ENCODE measurements at regions not wholly inside any gene's neighbourhood (a gene's known extent, or its start where the extent isn't known, plus 50 kb on each side); places are given as distances from the start of the nearest gene placed in this dataset.

DNA sequence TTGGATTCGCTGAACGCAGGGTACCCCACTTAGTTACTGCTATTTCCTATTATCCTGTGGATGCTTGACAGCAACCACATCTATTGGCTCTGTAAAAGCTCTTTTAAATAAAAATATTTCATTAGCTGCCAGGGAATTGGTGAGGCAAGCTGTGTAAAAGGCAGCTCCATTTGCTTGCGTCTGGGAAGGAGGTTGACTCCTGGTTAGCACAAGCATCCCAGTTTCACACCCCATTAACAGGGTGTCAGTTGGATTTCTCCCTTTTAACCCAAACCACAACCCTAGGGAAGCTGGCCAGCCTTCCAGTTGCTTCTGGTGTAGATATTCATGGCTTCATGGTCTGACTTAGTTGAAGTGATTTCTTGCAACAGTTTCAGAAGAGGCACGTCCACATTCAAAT, 151.0 kb downstream of the GPBP1 start:
- Mint-ChIP-seq H3K27ac (no peak overlapping the region), H3K27me3 (peaks cover 12 to 24% of the 10 kb centered on the region in 2 donors), H3K36me3 (no peaks in the 10 kb centered on the region), H3K4me1 (no peaks in the 10 kb centered on the region), H3K4me3 (no peak overlapping the region), H3K9me3 (peaks cover 0 to 4% (median 0%) of the 10 kb centered on the region in 5 donors)
- ChIA-PET CTCF (no interaction called here), POLR2A (no interaction called here)
- DNase-seq, result no peak
- Histone ChIP-seq H3K9me3 (ENCODE audit: low read length) (no peaks in the 10 kb centered on the region), H3K4me1 (ENCODE audit: insufficient read depth, low read length) (no peaks in the 10 kb centered on the region), H3K27ac (ENCODE audit: low read depth, low read length) (no peak overlapping the region), H3K4me3 (ENCODE audit: low read length) (no peak overlapping the region), H3K27me3 (ENCODE audit: insufficient read depth, low read length, poor library complexity, severe bottlenecking) (no peaks in the 10 kb centered on the region), H3K36me3 (ENCODE audit: insufficient read depth, low read length) (no peaks in the 10 kb centered on the region)

DNA sequence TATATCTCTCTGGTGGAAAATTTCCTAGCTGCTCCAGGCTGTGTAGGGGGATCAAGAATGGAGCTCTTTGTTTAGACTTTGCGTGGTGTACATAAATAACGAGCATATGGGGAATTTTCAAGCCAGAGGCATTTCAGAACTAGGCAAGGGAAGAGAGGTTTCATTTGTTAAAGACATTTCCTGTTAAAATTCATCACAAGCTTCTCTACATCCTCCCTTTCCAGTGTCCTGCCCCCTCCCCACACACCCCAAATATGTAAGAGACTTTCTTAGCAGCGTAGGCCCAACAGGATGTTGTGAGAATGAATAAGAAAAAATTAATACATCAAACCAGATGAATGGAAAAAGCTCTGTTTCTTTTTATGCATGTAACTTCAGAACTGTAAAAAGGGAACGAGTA, 150.3 kb downstream of the GPBP1 start:
- Histone ChIP-seq H3K36me3 (ENCODE audit: insufficient read depth, low read length) (no peaks in the 10 kb centered on the region), H3K27me3 (ENCODE audit: insufficient read depth, low read length, poor library complexity, severe bottlenecking) (no peaks in the 10 kb centered on the region), H3K4me3 (ENCODE audit: low read length) (no peak overlapping the region), H3K9me3 (ENCODE audit: low read length) (no peaks in the 10 kb centered on the region), H3K27ac (ENCODE audit: low read depth, low read length) (no peak overlapping the region), H3K4me1 (ENCODE audit: insufficient read depth, low read length) (no peaks in the 10 kb centered on the region)
- no peak for DNase-seq
- CTCF ChIA-PET, result no interaction called here
- H3K4me3 Mint-ChIP-seq, result no peak overlapping the region
- peaks cover 0 to 4% (median 0%) of the 10 kb centered on the region in 5 donors for H3K9me3 Mint-ChIP-seq
- H3K27me3 Mint-ChIP-seq, result peaks cover 12 to 24% of the 10 kb centered on the region in 2 donors
- H3K27ac Mint-ChIP-seq, result peak overlapping the region in 1 of 8 donors; percentile 4
- POLR2A ChIA-PET, result no interaction called here
- H3K36me3 Mint-ChIP-seq, result no peaks in the 10 kb centered on the region
- no peaks in the 10 kb centered on the region for H3K4me1 Mint-ChIP-seq

DNA sequence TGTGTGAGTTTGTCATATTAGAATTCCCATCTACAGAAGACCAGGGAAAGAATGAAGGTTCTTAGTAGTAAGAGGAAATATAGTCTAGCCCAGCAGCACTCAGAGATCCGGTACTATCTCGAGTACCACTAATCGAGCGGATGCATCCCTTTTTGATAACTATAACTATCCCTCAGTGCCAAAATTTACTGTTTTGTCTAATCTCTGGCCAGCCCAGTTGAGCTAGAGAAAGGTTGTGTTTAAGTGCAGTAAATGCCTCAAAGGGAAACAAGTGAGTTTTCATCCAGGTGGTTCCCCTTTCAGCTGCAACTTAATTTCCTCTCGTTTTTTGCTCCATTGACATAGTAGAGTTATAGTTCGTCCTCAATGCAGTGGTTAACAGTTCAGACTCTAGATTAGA, 146.7 kb downstream of the GPBP1 start:
- no peaks in the 10 kb centered on the region for H3K9me3 ChIP-seq (ENCODE audit: low read length)
- Mint-ChIP-seq H3K27me3 (peaks cover 12 to 44% of the 10 kb centered on the region in 2 donors), H3K4me1 (no peaks in the 10 kb centered on the region), H3K9me3 (no peaks in the 10 kb centered on the region), H3K4me3 (no peak overlapping the region), H3K27ac (no peak overlapping the region), H3K36me3 (no peaks in the 10 kb centered on the region)
- H3K27me3 ChIP-seq (ENCODE audit: insufficient read depth, low read length, poor library complexity, severe bottlenecking), result no peaks in the 10 kb centered on the region
- no peak overlapping the region for H3K27ac ChIP-seq (ENCODE audit: low read depth, low read length)
- no peak overlapping the region for H3K4me3 ChIP-seq (ENCODE audit: low read length)
- no peaks in the 10 kb centered on the region for H3K36me3 ChIP-seq (ENCODE audit: insufficient read depth, low read length)
- CTCF ChIA-PET, result no interaction called here
- no peak for DNase-seq
- H3K4me1 ChIP-seq (ENCODE audit: insufficient read depth, low read length), result no peaks in the 10 kb centered on the region
- POLR2A ChIA-PET, result no interaction called here

DNA sequence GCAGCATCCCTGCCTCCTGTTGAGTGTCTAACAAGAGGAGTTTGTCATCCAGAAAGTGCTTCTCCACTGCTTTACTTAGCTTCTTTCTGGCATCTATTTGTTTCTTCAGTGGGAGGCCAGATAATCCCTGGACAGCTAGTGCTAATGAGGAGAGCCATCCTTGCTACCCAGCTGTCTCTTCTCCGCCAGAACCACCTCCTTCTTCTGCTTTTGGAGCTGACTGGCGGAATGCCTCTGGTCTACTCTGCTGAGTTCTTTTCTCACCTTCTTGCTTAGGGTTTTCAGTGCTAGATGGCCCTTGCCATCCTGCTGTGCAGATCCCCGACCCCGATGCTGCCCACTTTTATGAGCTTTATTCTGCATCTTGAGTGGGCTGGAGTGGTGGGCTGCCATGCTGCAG, 145.8 kb downstream of the GPBP1 start:
- CTCF ChIA-PET, result no interaction called here
- POLR2A ChIA-PET, result no interaction called here
- peaks cover 14 to 49% of the 10 kb centered on the region in 2 donors for H3K27me3 Mint-ChIP-seq
- Histone ChIP-seq H3K27ac (ENCODE audit: low read depth, low read length) (no peak overlapping the region), H3K4me3 (ENCODE audit: low read length) (no peak overlapping the region), H3K36me3 (ENCODE audit: insufficient read depth, low read length) (no peaks in the 10 kb centered on the region), H3K4me1 (ENCODE audit: insufficient read depth, low read length) (no peaks in the 10 kb centered on the region), H3K27me3 (ENCODE audit: insufficient read depth, low read length, poor library complexity, severe bottlenecking) (no peaks in the 10 kb centered on the region), H3K9me3 (ENCODE audit: low read length) (no peaks in the 10 kb centered on the region)
- H3K36me3 Mint-ChIP-seq, result no peaks in the 10 kb centered on the region
- H3K4me1 Mint-ChIP-seq, result no peaks in the 10 kb centered on the region
- no peaks in the 10 kb centered on the region for H3K9me3 Mint-ChIP-seq
- no peak for DNase-seq
- no peak overlapping the region for H3K27ac Mint-ChIP-seq
- H3K4me3 Mint-ChIP-seq, result no peak overlapping the region

DNA sequence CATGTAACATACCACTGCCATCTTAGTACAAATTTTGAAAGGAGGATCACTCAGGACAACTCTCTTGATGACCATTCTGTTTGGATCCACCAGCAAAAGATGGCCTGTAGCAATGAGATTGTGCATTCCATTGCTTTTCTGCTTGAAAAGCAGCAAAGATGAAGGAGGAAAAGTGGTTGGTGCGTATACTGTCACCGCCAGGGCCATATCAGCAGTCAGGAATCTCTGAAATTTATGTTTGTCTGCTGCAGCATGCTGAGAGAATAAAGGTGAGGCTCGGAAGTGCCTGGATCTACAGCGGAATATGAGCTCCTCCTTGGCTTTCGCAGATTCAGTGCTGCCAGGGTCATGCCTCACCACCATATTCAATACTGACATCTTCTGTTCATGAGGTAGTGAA, 144.4 kb downstream of the GPBP1 start:
- H3K4me3 ChIP-seq (ENCODE audit: low read length), result no peak overlapping the region
- no peaks in the 10 kb centered on the region for H3K9me3 Mint-ChIP-seq
- no peaks in the 10 kb centered on the region for H3K4me1 Mint-ChIP-seq
- H3K27me3 ChIP-seq (ENCODE audit: insufficient read depth, low read length, poor library complexity, severe bottlenecking), result no peaks in the 10 kb centered on the region
- CTCF ChIA-PET, result no interaction called here
- H3K27ac Mint-ChIP-seq, result no peak overlapping the region
- H3K27ac ChIP-seq (ENCODE audit: low read depth, low read length), result no peak overlapping the region
- H3K27me3 Mint-ChIP-seq, result peaks cover 11 to 50% of the 10 kb centered on the region in 2 donors
- H3K9me3 ChIP-seq (ENCODE audit: low read length), result no peaks in the 10 kb centered on the region
- H3K36me3 Mint-ChIP-seq, result no peaks in the 10 kb centered on the region
- no peak overlapping the region for H3K4me3 Mint-ChIP-seq
- DNase-seq, result no peak
- no peaks in the 10 kb centered on the region for H3K36me3 ChIP-seq (ENCODE audit: insufficient read depth, low read length)
- POLR2A ChIA-PET, result no interaction called here
- H3K4me1 ChIP-seq (ENCODE audit: insufficient read depth, low read length), result no peaks in the 10 kb centered on the region

DNA sequence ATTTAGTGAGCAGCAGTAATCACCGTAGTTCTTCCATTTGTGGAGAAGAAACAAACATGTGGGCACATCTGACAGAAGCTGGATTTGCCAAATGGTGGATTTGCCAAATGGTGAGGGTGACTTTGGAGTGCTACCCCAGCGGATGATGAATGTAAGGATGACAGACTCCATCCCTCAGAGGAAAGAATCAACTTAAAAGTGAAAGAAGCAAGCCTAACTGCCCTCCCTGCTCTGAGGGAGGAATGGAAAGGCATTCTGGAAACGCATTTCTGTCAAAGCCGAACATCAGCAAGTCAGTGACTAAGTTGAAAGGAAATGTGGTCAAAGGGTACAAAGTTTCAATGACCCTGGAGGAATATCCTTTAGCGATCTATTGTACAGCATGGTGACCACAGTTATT, 143.5 kb downstream of the GPBP1 start:
- no peak for DNase-seq
- Histone ChIP-seq H3K9me3 (ENCODE audit: low read length) (no peaks in the 10 kb centered on the region), H3K27me3 (ENCODE audit: insufficient read depth, low read length, poor library complexity, severe bottlenecking) (no peaks in the 10 kb centered on the region), H3K36me3 (ENCODE audit: insufficient read depth, low read length) (no peaks in the 10 kb centered on the region), H3K4me3 (ENCODE audit: low read length) (no peak overlapping the region), H3K4me1 (ENCODE audit: insufficient read depth, low read length) (no peaks in the 10 kb centered on the region), H3K27ac (ENCODE audit: low read depth, low read length) (no peak overlapping the region)
- Mint-ChIP-seq H3K4me1 (no peaks in the 10 kb centered on the region), H3K27ac (no peak overlapping the region), H3K4me3 (no peak overlapping the region), H3K36me3 (no peaks in the 10 kb centered on the region), H3K9me3 (no peaks in the 10 kb centered on the region), H3K27me3 (peaks cover 10 to 52% of the 10 kb centered on the region in 2 donors)
- ChIA-PET POLR2A (no interaction called here), CTCF (interaction anchor here (0.7 kb wide), 1 partner anchor 10 kb away, joined by 3 read pairs; no protein-coding TSS in a partner anchor)

DNA sequence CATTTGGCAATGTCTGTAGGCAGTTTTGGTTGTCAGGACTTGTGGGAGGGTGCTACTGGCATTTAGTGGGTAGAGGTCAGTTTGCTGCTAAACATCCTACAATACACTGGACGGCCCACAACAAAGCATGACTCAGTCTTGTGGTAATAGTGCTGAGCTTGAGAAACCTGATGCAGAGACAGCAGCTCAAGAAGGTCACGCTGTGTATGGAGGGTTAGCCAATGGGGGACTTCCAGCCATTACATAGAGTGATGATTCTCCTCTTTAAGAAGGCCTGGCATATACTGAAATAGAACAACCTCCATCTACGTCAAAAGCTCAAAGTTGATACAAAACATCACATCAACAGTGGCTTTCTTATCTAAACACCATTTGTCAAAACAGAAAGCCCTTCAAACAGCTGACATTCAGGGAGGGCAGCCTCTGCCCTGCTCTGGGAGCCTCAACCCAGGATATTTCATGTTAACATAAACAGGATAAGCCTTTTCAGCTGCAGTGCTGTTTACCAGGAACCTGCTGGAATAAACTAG, 143.0 kb downstream of the GPBP1 start:
- Mint-ChIP-seq H3K9me3 (no peaks in the 10 kb centered on the region), H3K36me3 (no peaks in the 10 kb centered on the region), H3K4me3 (no peak overlapping the region), H3K27me3 (peaks cover 6 to 49% of the 10 kb centered on the region in 2 donors), H3K27ac (no peak overlapping the region), H3K4me1 (peaks cover 0 to 2% (median 0%) of the 10 kb centered on the region in 3 donors)
- Histone ChIP-seq H3K27me3 (ENCODE audit: insufficient read depth, low read length, poor library complexity, severe bottlenecking) (no peaks in the 10 kb centered on the region), H3K27ac (ENCODE audit: low read depth, low read length) (no peak overlapping the region), H3K4me1 (ENCODE audit: insufficient read depth, low read length) (no peaks in the 10 kb centered on the region), H3K9me3 (ENCODE audit: low read length) (no peaks in the 10 kb centered on the region), H3K4me3 (ENCODE audit: low read length) (no peak overlapping the region), H3K36me3 (ENCODE audit: insufficient read depth, low read length) (no peaks in the 10 kb centered on the region)
- ChIA-PET POLR2A (no interaction called here), CTCF (interaction anchor here (0.7 kb wide), 1 partner anchor 10 kb away, joined by 3 read pairs; no protein-coding TSS in a partner anchor)
- DNase-seq, result no peak

DNA sequence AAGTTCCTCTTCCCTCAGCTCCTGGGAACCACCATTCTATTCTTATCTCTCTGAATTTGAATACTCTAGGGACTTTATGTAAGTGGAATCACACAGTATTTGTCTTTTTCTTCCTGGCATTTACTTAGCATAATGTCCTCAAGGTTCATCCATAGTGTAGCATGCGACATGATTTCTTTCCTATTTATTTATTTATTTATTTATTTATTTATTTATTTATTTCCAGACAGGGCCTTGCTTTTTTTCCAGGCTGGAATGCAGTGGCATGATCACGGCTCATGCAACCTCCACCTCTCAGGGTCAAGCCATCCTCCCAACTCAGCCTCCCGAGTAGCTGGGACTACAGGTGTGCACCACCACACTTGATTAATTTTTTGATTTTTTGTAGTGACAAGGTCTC, 142.1 kb downstream of the GPBP1 start:
- Histone ChIP-seq H3K27ac (ENCODE audit: low read depth, low read length) (no peak overlapping the region), H3K27me3 (ENCODE audit: insufficient read depth, low read length, poor library complexity, severe bottlenecking) (no peaks in the 10 kb centered on the region), H3K4me1 (ENCODE audit: insufficient read depth, low read length) (no peaks in the 10 kb centered on the region), H3K9me3 (ENCODE audit: low read length) (no peaks in the 10 kb centered on the region), H3K36me3 (ENCODE audit: insufficient read depth, low read length) (no peaks in the 10 kb centered on the region), H3K4me3 (ENCODE audit: low read length) (no peak overlapping the region)
- H3K27ac Mint-ChIP-seq, result no peak overlapping the region
- no peaks in the 10 kb centered on the region for H3K9me3 Mint-ChIP-seq
- DNase-seq, result no peak
- ChIA-PET CTCF (no interaction called here), POLR2A (no interaction called here)
- H3K36me3 Mint-ChIP-seq, result no peaks in the 10 kb centered on the region
- no peak overlapping the region for H3K4me3 Mint-ChIP-seq
- peaks cover 4 to 43% of the 10 kb centered on the region in 2 donors for H3K27me3 Mint-ChIP-seq
- peaks cover 0 to 3% (median 0%) of the 10 kb centered on the region in 3 donors for H3K4me1 Mint-ChIP-seq
